GM12891 (cell line): ENCODE measurements at regions not wholly inside any gene's neighbourhood (a gene's known extent, or its start where the extent isn't known, plus 50 kb on each side); places are given as distances from the start of the nearest gene placed in this dataset.
"Not testable (repeated sequence)": the region's sequence is repeated elsewhere in the genome, so short reads cannot be mapped to it uniquely, and the experiment has no call there.

Experiments used
- PAX5 ChIP-seq: IDR thresholded peaks from 2 replicates; pipeline ENCODE4 v1.6.1; 2011; ENCODE audit warnings: low read length, moderate library complexity, mild to moderate bottlenecking; ENCODE audit not compliant: insufficient read depth, severe bottlenecking
- POLR2A ChIP-seq: IDR thresholded peaks from 2 replicates; pipeline ENCODE4 v1.6.1; 2011; ENCODE audit warnings: low read depth, low read length, control low read depth
- POLR2AphosphoS5 ChIP-seq: IDR thresholded peaks from 2 replicates; pipeline ENCODE4 v1.6.1; 2011; ENCODE audit warnings: low read depth, low read length, control low read depth
- POU2F2 ChIP-seq: IDR thresholded peaks from 2 replicates; pipeline ENCODE4 v1.6.1; 2011; ENCODE audit warnings: low read depth, mild to moderate bottlenecking, control low read depth, low read length, moderate library complexity
- TAF1 ChIP-seq: IDR thresholded peaks from 2 replicates; pipeline ENCODE4 v1.6.1; 2011; ENCODE audit warnings: low read depth, low read length, control low read depth

- not testable (repeated sequence) for TF ChIP-seq POLR2A, POLR2AphosphoS5, TAF1, PAX5, POU2F2
Measured at GRCh38 chr20:52057133-52057532, 134.4 kb downstream of the ZFP64 start.
